Right cardiac atrium (tissue), 5 donors: ENCODE measurements at regions not wholly inside any gene's neighbourhood (a gene's known extent, or its start where the extent isn't known, plus 50 kb on each side); places are given as distances from the start of the nearest gene placed in this dataset.

Experiments
- ATAC-seq, 2 donors: fragments of 200-7000 bp; cut with Tn5 transposase; one replicate each; pipeline versions ENCODE4 v1.8.0 to v1.9.1; 2020; ENCODE audit warnings: moderate library complexity in 2 of 2, mild to moderate bottlenecking in 1 of 2
- DNase-seq, 3 donors: peaks; one replicate each; pipeline ENCODE4 v3.0.0-alpha.2; 2020
- H3K27ac ChIP-seq: one replicate; pipeline ENCODE4 v1.5.1; 2013; ENCODE audit warnings: mild to moderate bottlenecking, low read length, control low read depth, moderate library complexity
- H3K27me3 ChIP-seq: one replicate; pipeline ENCODE4 v1.6.1; 2013; ENCODE audit not compliant: control insufficient read depth, insufficient read depth
- H3K4me1 ChIP-seq: one replicate; pipeline ENCODE4 v1.6.1; 2013; ENCODE audit warnings: low read length; ENCODE audit not compliant: control insufficient read depth, insufficient read depth
- H3K4me3 ChIP-seq: one replicate; pipeline ENCODE4 v1.5.1; 2013; ENCODE audit warnings: low read length, control low read depth
- H3K9me3 ChIP-seq: one replicate; pipeline ENCODE4 v1.6.1; 2013; ENCODE audit warnings: low read length; ENCODE audit not compliant: control insufficient read depth
- WGBS: extraction: QIAGEN DNeasy Blood & Tissue Kit; methylation state at CpG from one replicate; pipeline ENCODE4 v1.1.7; 2013; 5-methylcytosine and 5-hydroxymethylcytosine counted together
- intact Hi-C, 4 donors: fragments of 100-400 bp; cut with DNase I; formaldehyde crosslinking; loops; one replicate each; pipeline versions ENCODE4 v1.11.0 to v1.14.0; 2022 to 2023
- donor health status: healthy with polysubstance abuse.
- donor health status: DM: no; HTN: yes; CAD: no.
- donor health status: DM: no; HTN: no; CAD: no.
- donor health status: DM: no; HTN: yes; CAD: no; lungs with severe emphysema.
- donor health status: DM: yes; HTN: yes; CAD: no.

DNA sequence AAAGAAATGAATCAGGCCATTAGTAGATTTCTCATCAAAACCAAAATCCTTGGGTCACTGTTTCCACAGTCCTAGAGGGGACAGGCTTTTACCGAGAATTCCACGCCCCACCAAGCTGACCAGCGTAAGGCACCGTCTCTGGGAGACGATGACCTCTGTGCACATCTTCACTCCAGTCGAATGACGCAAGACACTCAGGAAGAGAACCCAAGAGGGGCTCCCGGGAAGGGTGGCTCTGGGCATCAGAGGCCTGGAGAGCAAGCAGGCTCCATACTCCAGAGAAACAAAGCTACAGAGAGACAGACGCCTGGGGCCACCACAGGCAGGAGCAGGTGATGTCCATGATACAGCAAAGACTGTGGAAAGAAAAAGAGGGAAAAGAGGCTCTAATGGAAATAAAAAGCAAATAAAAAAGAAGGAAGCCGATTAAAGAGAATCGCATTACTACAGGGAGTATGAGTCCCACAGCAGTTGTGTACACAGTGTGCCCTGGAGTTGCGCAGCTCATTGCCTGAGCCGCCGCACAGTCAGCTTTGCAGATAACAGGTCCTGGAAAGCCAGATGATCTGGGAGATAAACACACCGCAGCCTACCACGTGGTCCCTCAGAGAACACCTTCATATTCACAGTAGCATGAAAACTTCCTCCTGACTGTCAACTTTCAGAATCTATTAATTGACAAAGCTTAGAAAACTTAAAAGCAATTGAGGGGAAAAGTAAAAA is 572.7 kb upstream of the SALL3 start:
- WGBS, result 71% methylated on average over 16 of the region's 16 CpGs
- H3K27ac ChIP-seq, result no peak overlapping the region
- ATAC-seq (peak in 1 of 2 donors; percentile 16), DNase-seq (no peak)
- no peaks in the 10 kb centered on the region for H3K9me3 ChIP-seq
- intact Hi-C loops, result no loop called here
- no peak overlapping the region for H3K4me3 ChIP-seq
- no peaks in the 10 kb centered on the region for H3K4me1 ChIP-seq
- H3K27me3 ChIP-seq, result no peaks in the 10 kb centered on the region

DNA sequence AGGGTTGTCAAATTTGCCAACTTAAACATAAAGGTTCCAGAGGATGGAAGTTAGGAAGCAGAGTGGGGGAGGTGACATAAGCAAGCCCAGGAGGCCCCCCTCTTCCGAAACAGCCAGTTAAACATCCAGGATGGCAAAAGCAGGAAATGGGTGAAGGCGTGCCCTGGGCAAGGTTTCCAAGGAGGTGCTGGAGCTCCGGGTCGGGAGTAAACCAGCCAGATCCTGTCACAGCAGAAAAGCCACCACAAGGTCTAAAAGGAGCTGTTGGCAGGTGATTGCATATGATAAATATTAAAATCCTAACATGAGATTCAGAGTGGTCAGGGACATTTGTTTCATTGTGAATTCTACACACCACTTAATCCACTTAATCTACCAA is 572.2 kb upstream of the SALL3 start:
- H3K27ac ChIP-seq, result no peak overlapping the region
- WGBS, result 49% methylated on average over 4 of the region's 4 CpGs
- intact Hi-C loops, result no loop called here

DNA sequence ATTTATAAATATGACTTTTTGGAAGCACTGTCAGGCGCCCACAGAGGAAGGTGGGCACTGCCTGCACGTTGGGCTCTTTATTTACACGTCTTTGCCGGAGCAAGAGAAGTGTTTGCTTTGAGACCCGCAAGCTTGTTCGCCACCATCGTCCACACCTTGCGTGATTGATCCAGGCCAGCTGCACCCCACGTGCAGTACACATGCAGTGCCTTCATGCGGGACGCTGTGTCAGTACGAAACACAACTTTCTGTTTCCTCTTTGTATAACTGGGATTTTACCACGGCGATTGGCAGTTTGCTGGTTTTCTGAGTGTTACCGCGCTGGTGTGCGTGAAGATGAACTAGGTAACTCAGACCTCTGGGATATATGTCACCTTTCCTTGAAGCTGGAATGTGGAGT is 571.0 kb upstream of the SALL3 start:
- ATAC-seq (no peak), DNase-seq (no peak)
- no peaks in the 10 kb centered on the region for H3K9me3 ChIP-seq
- no peaks in the 10 kb centered on the region for H3K27me3 ChIP-seq
- intact Hi-C loops, result no loop called here
- no peaks in the 10 kb centered on the region for H3K4me1 ChIP-seq
- H3K4me3 ChIP-seq, result no peak overlapping the region
- H3K27ac ChIP-seq, result no peak overlapping the region
- 81% methylated on average over 17 of the region's 17 CpGs for WGBS

More for the DNA sequence above, 572.2 kb upstream of the SALL3 start:
- no peak overlapping the region for H3K4me3 ChIP-seq
- DNase-seq (no peak), ATAC-seq (peak in 1 of 2 donors; percentile 33)
- no peaks in the 10 kb centered on the region for H3K4me1 ChIP-seq
- H3K27me3 ChIP-seq, result no peaks in the 10 kb centered on the region
- H3K9me3 ChIP-seq, result no peaks in the 10 kb centered on the region

DNA sequence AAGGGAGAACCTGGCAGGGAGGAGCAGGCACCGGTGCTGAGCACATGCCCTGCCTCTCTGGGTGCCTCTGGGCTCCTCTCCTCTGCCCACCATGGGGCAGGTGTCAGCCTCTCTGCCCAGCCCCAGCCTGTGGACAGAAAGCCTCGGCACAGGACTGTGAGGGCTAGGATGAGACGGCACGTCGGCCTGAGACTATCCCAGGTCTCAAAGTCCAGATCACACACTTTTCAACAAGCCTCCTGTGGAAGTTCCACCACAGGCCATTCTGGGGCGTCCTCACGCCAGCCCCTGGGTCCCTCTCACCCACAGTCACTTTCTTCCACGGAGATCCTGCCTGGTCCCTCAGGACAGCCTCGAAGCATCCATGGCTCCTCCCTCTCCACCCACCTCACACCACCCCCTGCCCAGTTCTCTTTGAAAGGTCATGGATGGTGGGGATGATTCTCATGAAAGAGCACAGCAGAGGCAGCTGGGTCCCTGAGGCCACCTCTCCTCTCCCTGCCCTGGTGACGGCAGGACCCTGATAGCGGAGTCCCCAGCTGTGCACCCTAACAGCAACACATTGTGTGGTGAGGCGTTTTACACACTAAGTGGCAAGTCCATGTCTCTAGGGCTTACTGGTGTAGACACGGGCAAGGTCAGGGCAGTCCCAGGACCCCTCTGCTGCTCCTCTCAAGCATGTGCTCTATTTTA is 569.4 kb upstream of the SALL3 start:
- H3K4me3 ChIP-seq, result no peak overlapping the region
- H3K27ac ChIP-seq, result no peak overlapping the region

DNA sequence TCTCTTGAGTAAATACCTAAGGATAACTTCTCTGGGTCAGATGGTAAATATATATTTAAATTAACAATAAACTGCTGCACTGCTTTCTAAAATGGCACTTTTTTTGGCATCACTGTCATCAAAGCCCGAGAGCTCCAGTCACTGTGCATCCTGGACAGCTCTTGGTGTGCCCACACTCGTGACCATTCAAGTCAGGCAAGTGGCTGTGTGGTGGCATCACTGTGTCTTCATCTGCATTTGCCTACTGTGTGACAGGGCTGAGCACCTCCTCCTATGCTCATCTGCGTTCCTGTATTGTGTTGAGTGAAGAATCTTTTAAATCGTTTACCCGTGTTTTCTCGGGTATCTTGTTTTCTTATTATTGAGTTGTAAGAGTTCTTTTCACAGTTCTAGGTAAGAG is 568.1 kb upstream of the SALL3 start:
- intact Hi-C loops, result no loop called here
- Histone ChIP-seq H3K4me3 (no peak overlapping the region), H3K27me3 (no peaks in the 10 kb centered on the region), H3K4me1 (no peaks in the 10 kb centered on the region), H3K27ac (no peak overlapping the region), H3K9me3 (no peaks in the 10 kb centered on the region)
- ATAC-seq (no peak), DNase-seq (no peak)
- 89% methylated on average over 6 of the region's 6 CpGs for WGBS

More for the DNA sequence above, 569.4 kb upstream of the SALL3 start:
- intact Hi-C loops, result no loop called here
- WGBS, result 86% methylated on average over 13 of the region's 13 CpGs
- DNase-seq (no peak), ATAC-seq (no peak)
- no peaks in the 10 kb centered on the region for H3K27me3 ChIP-seq
- H3K4me1 ChIP-seq, result no peaks in the 10 kb centered on the region
- no peaks in the 10 kb centered on the region for H3K9me3 ChIP-seq

DNA sequence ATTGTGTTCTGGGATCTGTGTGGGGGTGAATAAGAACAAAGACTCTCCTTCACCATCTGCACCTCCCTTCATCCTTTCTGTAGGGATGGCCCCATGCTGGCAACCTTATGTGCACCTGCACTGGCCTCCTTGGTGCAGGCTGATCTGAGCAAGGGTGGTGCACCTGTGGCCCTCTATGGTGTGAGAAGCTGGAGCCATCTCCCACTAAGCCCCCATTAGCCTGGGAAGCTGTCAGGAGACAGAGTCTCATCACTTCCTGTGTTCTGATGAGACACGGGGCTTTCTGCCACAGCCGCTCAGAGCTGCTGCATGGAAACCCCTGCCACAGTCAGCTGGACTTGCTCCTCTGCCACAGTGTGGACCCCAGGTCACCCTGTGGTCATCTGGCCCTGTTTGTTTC is 565.3 kb upstream of the SALL3 start:
- Histone ChIP-seq H3K4me3 (no peak overlapping the region), H3K27me3 (no peaks in the 10 kb centered on the region), H3K4me1 (no peaks in the 10 kb centered on the region), H3K9me3 (no peaks in the 10 kb centered on the region), H3K27ac (no peak overlapping the region)
- intact Hi-C loops, result no loop called here
- 55% methylated on average over 2 of the region's 2 CpGs for WGBS
- ATAC-seq, result no peak
- no peak for DNase-seq

DNA sequence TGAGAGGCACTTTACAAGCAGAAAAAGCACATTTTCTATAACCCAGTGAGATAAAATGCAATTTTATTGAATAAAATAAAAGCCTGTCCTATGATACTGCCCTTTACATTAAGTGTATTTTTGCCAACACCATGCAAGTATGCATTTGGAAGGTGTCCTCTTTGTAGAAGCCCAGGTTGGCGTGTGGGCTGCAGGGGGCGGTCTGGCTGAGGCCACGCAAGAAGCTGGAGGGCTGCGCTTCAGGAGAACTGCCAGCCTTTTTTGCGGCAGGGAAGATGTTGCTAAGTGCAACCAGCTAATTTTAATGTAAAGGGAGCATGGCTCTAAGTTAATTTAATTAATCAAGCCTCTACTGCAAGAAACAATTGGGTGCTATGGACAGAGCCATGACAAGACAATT is 562.8 kb upstream of the SALL3 start:
- H3K4me1 ChIP-seq, result no peaks in the 10 kb centered on the region
- no peaks in the 10 kb centered on the region for H3K27me3 ChIP-seq
- DNase-seq, result no peak
- WGBS, result 95% methylated on average over 5 of the region's 5 CpGs
- no peak for ATAC-seq
- intact Hi-C loops, result no loop called here
- no peak overlapping the region for H3K4me3 ChIP-seq
- H3K27ac ChIP-seq, result no peak overlapping the region
- no peaks in the 10 kb centered on the region for H3K9me3 ChIP-seq

DNA sequence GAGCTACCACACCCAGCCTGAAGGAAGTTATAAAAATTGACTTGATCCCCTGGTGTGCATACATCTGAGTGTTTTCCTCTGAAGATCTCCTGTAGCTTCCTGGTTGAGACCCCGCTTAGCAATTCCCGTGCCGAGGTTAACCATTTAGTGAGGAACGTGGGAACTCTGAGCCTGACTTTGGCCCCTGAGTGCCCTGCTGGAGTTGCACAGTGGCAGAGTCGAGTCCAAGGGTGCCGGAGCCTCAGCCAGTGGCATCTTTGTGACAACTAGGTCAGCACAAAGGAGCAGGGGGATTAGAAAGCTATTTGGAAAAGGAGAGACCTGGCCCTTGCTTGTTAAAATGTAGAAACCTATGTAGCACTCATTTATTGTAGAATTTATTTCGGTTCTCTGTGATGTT is 561.2 kb upstream of the SALL3 start:
- DNase-seq, result no peak
- WGBS, result 72% methylated on average over 7 of the region's 7 CpGs
- Histone ChIP-seq H3K27me3 (no peaks in the 10 kb centered on the region), H3K27ac (no peak overlapping the region), H3K4me1 (no peaks in the 10 kb centered on the region), H3K9me3 (no peaks in the 10 kb centered on the region), H3K4me3 (no peak overlapping the region)
- intact Hi-C loops, result no loop called here
- ATAC-seq, result no peak

DNA sequence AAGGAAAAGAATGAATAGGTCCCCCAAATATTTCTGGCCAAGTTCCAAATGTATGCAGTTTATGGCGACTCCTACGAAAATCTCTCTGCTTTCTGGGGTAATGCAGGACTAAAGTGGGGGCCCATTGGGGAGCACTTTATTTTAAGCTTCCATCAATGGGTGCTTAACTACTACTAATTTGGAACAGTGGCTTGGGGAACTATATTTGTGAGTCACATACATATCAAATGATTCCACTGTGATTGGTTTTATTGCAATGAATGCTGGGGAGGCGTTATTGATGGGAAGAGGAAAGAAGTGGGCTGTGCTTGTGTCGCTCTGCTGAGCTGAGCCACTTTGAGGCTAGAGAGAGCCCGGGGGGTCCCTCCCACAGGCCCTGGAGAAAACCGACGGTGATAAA is 560.4 kb upstream of the SALL3 start:
- Histone ChIP-seq H3K4me1 (no peaks in the 10 kb centered on the region), H3K4me3 (no peak overlapping the region), H3K27me3 (no peaks in the 10 kb centered on the region), H3K9me3 (no peaks in the 10 kb centered on the region), H3K27ac (no peak overlapping the region)
- ATAC-seq (no peak), DNase-seq (no peak)
- 48% methylated on average over 7 of the region's 7 CpGs for WGBS
- intact Hi-C loops, result no loop called here

DNA sequence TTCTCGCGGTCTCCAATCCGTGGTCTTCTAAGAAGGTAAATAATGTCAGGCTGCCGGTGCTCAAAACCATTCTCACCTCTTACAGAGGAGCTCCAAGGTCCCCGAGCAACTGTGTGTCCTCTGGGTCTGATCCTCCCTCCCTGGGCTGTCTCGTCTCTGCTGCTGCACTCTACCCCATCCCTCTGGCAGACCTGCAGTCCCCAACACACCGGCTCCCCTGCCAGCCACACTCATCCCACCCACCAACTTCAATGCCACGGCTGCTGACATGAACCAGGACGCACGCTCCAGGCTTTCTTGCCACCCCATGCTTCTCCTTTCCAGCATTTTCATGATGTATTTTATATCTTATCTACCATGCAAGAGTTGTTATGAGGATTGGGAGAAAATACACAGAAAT is 559.5 kb upstream of the SALL3 start:
- Histone ChIP-seq H3K27ac (no peak overlapping the region), H3K9me3 (no peaks in the 10 kb centered on the region), H3K4me3 (no peak overlapping the region), H3K4me1 (no peaks in the 10 kb centered on the region), H3K27me3 (no peaks in the 10 kb centered on the region)
- DNase-seq (no peak), ATAC-seq (no peak)
- intact Hi-C loops, result no loop called here
- 75% methylated on average over 10 of the region's 10 CpGs for WGBS

DNA sequence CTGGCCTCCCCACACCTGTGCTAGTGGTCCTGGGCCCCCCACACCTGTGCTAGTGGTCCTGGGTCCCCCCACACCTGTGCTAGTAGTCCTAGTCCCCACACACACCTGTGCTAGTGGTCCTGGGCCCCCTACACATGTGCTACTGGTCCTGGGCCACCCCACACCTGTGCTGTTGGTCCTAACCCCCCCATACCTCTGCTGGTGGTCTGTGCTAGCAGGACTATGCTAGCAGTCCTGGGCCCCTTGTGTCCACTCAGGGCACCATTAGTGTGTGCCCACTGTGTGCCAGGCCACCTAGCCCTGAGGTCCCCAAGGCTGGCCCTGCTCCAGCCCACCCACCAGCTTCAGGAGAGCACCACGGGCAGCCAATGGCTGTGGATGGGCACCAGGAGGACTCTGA is 558.2 kb upstream of the SALL3 start:
- 74% methylated on average over 1 of the region's 1 CpG for WGBS

More for the DNA sequence above, 558.2 kb upstream of the SALL3 start:
- Histone ChIP-seq H3K4me1 (no peaks in the 10 kb centered on the region), H3K9me3 (no peaks in the 10 kb centered on the region), H3K27me3 (no peaks in the 10 kb centered on the region), H3K4me3 (no peak overlapping the region), H3K27ac (no peak overlapping the region)
- ATAC-seq (no peak), DNase-seq (no peak)
- intact Hi-C loops, result no loop called here
